ENCODE measurements at regions not wholly inside any gene's neighbourhood (a gene's known extent, or its start where the extent isn't known, plus 50 kb on each side); places are given as distances from the start of the nearest gene placed in this dataset.

- peak overlapping the region; percentile 48 for H3K4me3 ChIP-seq (replicated peaks; ENCODE audit: low read depth, low read length)
- TF ChIP-seq CTCF (IDR thresholded peaks at IDR 0.05; ENCODE audit: low read depth, low read length, missing control alignments) = no peak
- peak; percentile 21 for DNase-seq (ENCODE audit: extremely low read depth, low read depth)
Measured at GRCh38 chrX:155767051-155767875, 113.9 kb upstream of the VAMP7 start.

- H3K4me3 ChIP-seq (replicated peaks; ENCODE audit: low read depth, low read length) = no peak overlapping the region
- DNase-seq (ENCODE audit: extremely low read depth, low read depth) = no peak
- TF ChIP-seq CTCF (IDR thresholded peaks at IDR 0.05; ENCODE audit: low read depth, low read length, missing control alignments) = no peak
Measured at GRCh38 chrX:155766321-155766720, 114.8 kb upstream of the VAMP7 start.

- no peak for TF ChIP-seq CTCF (IDR thresholded peaks at IDR 0.05; ENCODE audit: low read depth, low read length, missing control alignments)
- no peak overlapping the region for H3K4me3 ChIP-seq (replicated peaks; ENCODE audit: low read depth, low read length)
- DNase-seq (ENCODE audit: extremely low read depth, low read depth) = no peak
Measured at GRCh38 chrX:155761185-155761584, 120.0 kb upstream of the VAMP7 start.

DNA sequence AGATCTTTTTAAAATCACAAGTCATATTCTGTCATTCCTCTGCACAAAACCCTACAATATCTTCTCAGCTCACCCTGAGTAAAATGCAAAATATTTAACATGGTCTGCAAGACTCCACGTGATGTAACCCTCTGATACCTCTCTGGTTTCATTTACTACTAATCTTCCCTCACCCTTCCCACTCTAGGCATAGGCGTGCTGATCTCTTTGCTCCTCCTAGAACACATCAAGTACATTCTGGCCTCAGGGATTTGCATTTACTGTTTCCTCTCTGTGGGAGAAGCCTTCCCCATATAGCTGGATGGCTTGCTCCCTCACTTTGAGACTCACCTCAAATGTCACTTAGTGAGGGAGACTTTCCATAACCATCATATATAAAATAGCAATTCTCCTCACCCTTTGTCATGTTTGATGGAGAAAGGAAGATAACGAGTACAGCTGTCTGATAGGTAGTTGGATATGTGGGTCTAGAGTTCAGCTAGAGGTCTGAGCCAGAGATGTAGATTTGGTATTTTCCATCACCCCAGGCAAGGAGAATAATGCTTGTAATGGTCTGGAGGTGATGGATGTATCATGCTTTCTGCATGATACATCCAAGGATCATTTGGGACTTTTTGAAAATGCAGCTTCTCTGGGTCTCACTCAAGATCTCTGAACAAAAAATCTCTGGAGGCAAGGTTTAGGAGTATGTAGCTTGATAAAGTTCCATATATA, 123.9 kb upstream of the VAMP7 start:
- DNase-seq (ENCODE audit: extremely low read depth, low read depth) = no peak
- no peak overlapping the region for H3K4me3 ChIP-seq (replicated peaks; ENCODE audit: low read depth, low read length)
- TF ChIP-seq CTCF (IDR thresholded peaks at IDR 0.05; ENCODE audit: low read depth, low read length, missing control alignments) = no peak

DNA sequence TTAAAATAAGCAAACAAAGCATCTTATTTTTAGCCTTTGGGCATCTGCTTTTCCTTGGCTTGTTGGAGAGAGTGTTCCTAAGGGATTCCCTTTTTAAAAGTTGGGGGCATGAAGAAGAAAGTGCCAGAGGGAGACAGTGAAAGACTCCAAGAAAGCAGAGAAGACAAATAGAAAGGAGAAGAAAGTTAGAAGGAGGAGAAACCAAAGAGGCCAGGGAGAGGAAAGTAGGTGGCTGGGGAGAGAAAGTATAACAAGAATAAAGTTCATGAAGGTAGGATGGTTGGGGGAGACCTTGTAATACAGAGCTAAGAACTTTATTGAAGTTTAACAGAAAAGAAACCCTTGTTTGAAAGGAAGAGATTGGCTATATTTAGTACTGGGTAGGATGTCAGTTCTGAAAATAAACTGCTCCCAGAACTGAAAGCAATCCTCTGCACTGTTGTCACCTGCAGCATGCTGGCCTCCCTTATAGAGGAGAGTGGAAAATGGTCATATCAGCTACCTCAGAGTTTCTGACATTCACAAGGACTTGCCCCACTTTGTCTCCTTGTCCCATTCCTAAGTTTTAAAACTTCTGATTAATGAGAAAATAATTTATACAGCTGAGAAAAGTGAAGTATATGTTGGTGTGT, 125.3 kb upstream of the VAMP7 start:
- no peak for TF ChIP-seq CTCF (IDR thresholded peaks at IDR 0.05; ENCODE audit: low read depth, low read length, missing control alignments)
- no peak for DNase-seq (ENCODE audit: extremely low read depth, low read depth)
- H3K4me3 ChIP-seq (replicated peaks; ENCODE audit: low read depth, low read length) = no peak overlapping the region

DNA sequence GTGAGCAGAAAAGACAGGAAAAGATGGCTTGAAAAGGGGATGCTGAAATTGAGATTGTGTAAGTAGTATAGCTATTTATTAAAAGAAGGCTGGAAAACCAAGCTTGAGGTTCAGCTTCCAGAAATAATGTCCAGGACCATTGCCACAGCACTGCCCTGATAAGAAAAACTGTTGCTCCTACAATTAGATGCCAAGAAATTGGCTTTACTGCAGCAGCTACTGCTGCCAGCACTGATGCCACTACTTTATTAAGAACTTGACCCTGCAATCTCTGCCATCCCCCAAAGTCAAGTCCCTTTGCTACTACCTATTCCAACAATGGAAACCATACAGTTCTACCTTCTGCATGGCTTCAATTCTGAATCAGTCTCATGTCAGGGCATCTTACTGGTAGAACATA, 130.0 kb upstream of the VAMP7 start:
- no peak for TF ChIP-seq CTCF (IDR thresholded peaks at IDR 0.05; ENCODE audit: low read depth, low read length, missing control alignments)
- DNase-seq (ENCODE audit: extremely low read depth, low read depth) = no peak
- H3K4me3 ChIP-seq (replicated peaks; ENCODE audit: low read depth, low read length) = no peak overlapping the region

Data from HFF-Myc (cell line).